Breast epithelium (tissue), 3 donors: ENCODE measurements at regions not wholly inside any gene's neighbourhood (a gene's known extent, or its start where the extent isn't known, plus 50 kb on each side); places are given as distances from the start of the nearest gene placed in this dataset.

ENCODE experiments used
- POLR2AphosphoS5 ChIP-seq, 3 donors: sonication (generic); formaldehyde crosslinking; IDR thresholded peaks; one replicate each; pipeline ENCODE4 v1.6.1; 2017; ENCODE audit warnings: antibody characterized with exemption in 3 of 3
- TF ChIP-seq, protein P1 (sequence below), 3 donors: fragments of 450-650 bp; IDR thresholded peaks; one replicate each; pipeline ENCODE4 v1.5.1; 2016 to 2017; ENCODE audit warnings: antibody characterized with exemption in 3 of 3, mild to moderate bottlenecking in 3 of 3, moderate library complexity in 3 of 3

- TF ChIP-seq, protein P1, sequence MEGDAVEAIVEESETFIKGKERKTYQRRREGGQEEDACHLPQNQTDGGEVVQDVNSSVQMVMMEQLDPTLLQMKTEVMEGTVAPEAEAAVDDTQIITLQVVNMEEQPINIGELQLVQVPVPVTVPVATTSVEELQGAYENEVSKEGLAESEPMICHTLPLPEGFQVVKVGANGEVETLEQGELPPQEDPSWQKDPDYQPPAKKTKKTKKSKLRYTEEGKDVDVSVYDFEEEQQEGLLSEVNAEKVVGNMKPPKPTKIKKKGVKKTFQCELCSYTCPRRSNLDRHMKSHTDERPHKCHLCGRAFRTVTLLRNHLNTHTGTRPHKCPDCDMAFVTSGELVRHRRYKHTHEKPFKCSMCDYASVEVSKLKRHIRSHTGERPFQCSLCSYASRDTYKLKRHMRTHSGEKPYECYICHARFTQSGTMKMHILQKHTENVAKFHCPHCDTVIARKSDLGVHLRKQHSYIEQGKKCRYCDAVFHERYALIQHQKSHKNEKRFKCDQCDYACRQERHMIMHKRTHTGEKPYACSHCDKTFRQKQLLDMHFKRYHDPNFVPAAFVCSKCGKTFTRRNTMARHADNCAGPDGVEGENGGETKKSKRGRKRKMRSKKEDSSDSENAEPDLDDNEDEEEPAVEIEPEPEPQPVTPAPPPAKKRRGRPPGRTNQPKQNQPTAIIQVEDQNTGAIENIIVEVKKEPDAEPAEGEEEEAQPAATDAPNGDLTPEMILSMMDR (IDR thresholded peaks at IDR 0.05), result no peak
- no peak for TF ChIP-seq POLR2AphosphoS5 (IDR thresholded peaks at IDR 0.05)
Measured at GRCh38 chr5:152105085-152105484, 180.4 kb upstream of the GLRA1 start.
